CD4-positive, alpha-beta T cell treated with Interleukin-6 for 4 hours (primary cell): ENCODE measurements at regions not wholly inside any gene's neighbourhood (a gene's known extent, or its start where the extent isn't known, plus 50 kb on each side); places are given as distances from the start of the nearest gene placed in this dataset.
"Not testable (repeated sequence)": the region's sequence is repeated elsewhere in the genome, so short reads cannot be mapped to it uniquely, and the experiment has no call there.

Source experiments
- DNase-seq: peaks from one replicate; pipeline ENCODE4 v3.0.0-alpha.2; 2020; ENCODE audit warnings: mixed read lengths

DNA sequence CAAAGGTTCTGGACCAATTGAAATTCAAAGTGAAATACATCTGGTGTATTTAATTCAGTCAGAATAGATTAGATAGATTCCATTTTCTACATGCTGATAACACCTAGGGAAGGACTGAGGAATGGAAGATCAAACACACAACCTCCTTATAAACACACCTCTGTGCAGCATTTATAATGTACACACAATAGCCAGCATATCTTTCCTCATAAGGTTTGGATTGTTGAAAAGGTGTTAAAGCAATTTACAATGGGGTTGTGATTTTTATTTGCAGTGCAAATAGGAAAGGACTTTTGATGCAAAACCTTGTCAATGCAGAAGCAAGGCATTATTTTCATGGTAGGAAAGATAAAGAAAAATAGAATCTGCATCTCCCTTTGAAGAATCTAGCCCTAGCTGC, 448.9 kb upstream of the KCNMB2 start:
- no peak for DNase-seq

GRCh38 chr3:178088963-178089362, 447.3 kb upstream of the KCNMB2 start:
- no peak for DNase-seq

DNA sequence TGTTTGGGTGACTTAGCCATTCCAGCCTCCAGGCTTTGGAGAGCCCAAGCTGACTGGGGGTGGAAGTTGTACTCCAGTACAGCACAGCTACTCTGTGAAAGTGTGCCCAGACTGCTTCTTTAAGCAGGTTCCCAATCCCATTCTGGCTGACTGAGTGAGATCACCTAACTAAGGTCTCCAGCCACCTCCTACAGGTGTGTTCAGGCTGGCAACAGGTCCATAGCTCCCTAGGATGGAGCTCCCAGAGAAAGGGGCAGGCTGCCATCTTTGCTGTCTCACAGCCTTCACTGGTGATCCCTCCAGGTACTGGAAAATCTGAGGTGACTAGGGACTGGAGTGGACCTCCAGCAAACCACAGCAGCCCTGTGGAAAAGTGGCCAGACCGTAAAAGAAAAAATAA, 445.3 kb upstream of the KCNMB2 start:
- DNase-seq = no peak

DNA sequence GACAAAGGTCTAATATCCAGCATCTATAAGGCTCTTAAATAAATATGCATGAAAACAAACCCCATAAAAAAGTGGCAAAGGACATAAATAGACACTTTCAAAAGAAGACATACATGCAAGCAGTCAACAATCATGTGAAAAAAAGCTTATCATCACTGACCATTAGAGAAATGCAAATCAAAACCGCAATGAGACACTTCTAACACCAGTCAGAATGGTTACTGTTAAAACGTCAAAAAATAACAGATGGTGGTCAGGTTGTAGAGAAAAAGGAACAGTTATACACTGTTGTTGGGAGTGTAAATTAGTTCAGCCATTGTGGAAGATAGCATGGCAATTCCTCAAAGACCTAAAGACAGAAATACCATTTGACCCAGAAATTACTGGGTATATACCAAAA, 440.7 kb upstream of the KCNMB2 start:
- DNase-seq = no peak

GRCh38 chr3:178096955-178097354, 439.3 kb upstream of the KCNMB2 start:
- DNase-seq = no peak

- no peak for DNase-seq
These were observed 438.7 kb upstream of the KCNMB2 start for GRCh38 chr3:178097576-178097975.

DNA sequence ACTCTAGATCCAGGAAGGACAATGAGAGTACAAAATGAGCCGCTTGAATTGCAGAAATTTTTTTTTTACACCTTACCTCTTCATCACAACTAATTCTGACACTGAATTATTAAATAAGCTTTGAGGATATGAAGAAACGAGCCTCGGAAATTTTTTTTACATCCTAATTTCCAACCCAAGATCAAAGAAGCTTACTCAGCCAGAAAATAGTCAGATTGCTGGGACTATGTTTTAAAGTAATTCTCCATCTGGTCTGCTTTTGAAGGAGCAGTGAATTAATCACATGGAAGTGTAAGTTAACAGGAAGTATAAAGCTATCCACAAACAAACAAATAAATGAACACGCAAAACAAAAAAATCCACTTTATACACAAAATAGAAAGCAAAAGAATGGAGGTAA, 437.0 kb upstream of the KCNMB2 start:
- no peak for DNase-seq

GRCh38 chr3:178099862-178100261, 436.4 kb upstream of the KCNMB2 start:
- DNase-seq = no peak

GRCh38 chr3:178100908-178101307, 435.3 kb upstream of the KCNMB2 start:
- no peak for DNase-seq

DNA sequence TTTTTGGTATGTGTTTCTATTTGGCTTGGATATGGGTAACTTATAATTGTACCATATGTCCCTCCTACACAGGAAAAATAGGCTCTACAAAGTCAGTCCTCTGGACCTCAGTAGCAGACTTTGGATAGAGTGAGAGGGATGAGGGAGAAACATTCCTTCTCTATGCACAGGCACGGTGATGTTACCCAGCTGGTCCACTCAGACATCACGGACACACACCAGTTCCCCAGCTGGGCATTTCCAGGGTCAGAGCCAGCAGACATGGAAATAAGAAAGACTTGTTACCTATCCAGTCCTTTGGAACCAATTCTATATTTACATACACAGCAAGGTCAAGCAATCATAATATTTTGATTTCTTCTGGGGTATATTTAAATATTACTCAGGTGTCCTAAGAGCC, 433.1 kb upstream of the KCNMB2 start:
- no peak for DNase-seq

GRCh38 chr3:178107804-178108203, 428.4 kb upstream of the KCNMB2 start:
- DNase-seq = no peak

- no peak for DNase-seq
These were observed 426.5 kb upstream of the KCNMB2 start for GRCh38 chr3:178109691-178110090.

DNA sequence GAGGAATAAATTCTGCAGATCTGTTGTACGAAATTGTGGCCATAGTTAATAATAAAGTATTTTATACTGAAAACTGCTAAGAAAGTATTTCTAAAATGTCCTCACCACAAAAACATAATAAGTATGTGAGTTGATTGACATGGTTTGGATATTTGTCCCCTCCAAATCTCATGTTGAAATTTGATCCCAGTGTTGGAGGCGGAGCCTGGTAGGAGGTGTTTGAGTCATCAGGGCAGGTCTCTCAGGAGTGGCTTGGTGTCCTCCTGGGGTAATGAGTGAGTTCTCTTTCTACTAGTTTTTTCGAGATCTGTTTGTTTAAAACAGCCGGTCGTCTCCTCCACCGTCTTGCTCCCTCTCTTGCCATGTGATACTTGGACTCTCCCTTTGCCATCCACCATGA, 424.1 kb upstream of the KCNMB2 start:
- no peak for DNase-seq

GRCh38 chr3:178112552-178112951, 423.7 kb upstream of the KCNMB2 start:
- not testable (repeated sequence) for DNase-seq

GRCh38 chr3:178117641-178118040, 418.6 kb upstream of the KCNMB2 start:
- DNase-seq = no peak

- DNase-seq = not testable (repeated sequence)
These were observed 416.5 kb upstream of the KCNMB2 start for GRCh38 chr3:178119608-178120295.

GRCh38 chr3:178120367-178120766, 415.9 kb upstream of the KCNMB2 start:
- DNase-seq = no peak

DNA sequence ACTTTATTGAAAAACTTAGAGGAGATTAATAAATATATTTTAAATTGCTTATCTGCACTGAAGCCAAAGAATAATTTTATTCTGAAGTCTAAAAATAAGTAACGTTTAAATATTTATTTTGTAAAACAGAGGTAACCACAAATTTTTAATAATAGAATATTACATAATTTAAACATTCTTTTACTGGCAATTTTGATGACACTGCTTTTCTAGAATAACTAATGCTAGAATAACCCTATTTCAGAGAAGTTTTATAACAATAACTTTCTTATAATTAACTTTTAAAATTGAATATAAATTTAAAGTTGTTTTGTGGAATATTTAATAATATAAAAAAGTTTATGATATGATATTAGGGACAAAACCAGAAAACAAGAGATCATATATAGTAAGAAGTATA, 409.6 kb upstream of the KCNMB2 start:
- no peak for DNase-seq

GRCh38 chr3:178127221-178127620, 409.0 kb upstream of the KCNMB2 start:
- DNase-seq = no peak

GRCh38 chr3:178129109-178129508, 407.1 kb upstream of the KCNMB2 start:
- DNase-seq = no peak

DNA sequence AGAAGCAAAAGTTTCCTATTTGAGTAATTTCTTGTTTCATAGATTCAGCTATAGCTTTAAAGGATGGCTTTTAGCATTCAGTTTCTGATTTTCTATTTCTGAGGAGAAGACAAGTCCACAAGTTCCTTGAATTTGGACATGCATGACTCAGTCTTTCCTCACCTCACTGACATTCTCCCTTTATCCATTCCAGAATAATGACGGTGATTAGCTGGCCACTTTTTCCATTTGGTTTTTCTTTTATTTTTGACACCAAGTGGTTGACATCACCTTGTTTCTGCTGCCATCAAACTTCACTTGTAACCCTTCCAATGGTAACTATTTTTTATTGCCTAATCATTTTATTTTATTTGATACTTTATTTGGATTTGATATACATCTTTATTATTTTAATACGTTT, 404.4 kb upstream of the KCNMB2 start:
- DNase-seq = no peak

- DNase-seq = no peak
These were observed 399.0 kb upstream of the KCNMB2 start for GRCh38 chr3:178137206-178137605.

GRCh38 chr3:178137831-178138230, 398.4 kb upstream of the KCNMB2 start:
- DNase-seq = no peak

GRCh38 chr3:178139116-178139515, 397.1 kb upstream of the KCNMB2 start:
- DNase-seq = no peak

- DNase-seq = no peak
These were observed 395.5 kb upstream of the KCNMB2 start for GRCh38 chr3:178140531-178141304.
